Sigmoid colon (tissue), 6 donors: ENCODE measurements at regions not wholly inside any gene's neighbourhood (a gene's known extent, or its start where the extent isn't known, plus 50 kb on each side); places are given as distances from the start of the nearest gene placed in this dataset.

ENCODE experiments used
- DNase-seq: peaks from one replicate; pipeline ENCODE4 v3.0.0-alpha.2; 2019
- H3K27ac ChIP-seq, 4 donors: fragments of 200-600 bp; sonication (generic); one replicate each; pipeline ENCODE4 v1.5.1; 2016 to 2019; ENCODE audit warnings: mild to moderate bottlenecking in 1 of 4
- H3K27me3 ChIP-seq, 3 donors: fragments of 200-600 bp; sonication (generic); one replicate each; pipeline ENCODE4 v1.5.1; 2019; ENCODE audit warnings: mild to moderate bottlenecking in 1 of 3
- H3K36me3 ChIP-seq, 4 donors: fragments of 200-600 bp; sonication (generic); one replicate each; pipeline ENCODE4 v1.5.1; 2016 to 2019
- H3K4me1 ChIP-seq, 4 donors: fragments of 200-600 bp; sonication (generic); one replicate each; pipeline ENCODE4 v1.5.1; 2017 to 2019
- H3K4me3 ChIP-seq, 4 donors: fragments of 200-600 bp; sonication (generic); one replicate each; pipeline ENCODE4 v1.5.1; 2017 to 2019; ENCODE audit warnings: mild to moderate bottlenecking in 2 of 4, moderate library complexity in 1 of 4
- H3K9me3 ChIP-seq, 4 donors: fragments of 200-600 bp in 3 of 4; sonication (generic) in 3 of 4; one replicate each; pipeline versions ENCODE4 v1.5.1 to v1.6.1; 2013 to 2019
- EP300 ChIP-seq, 4 donors: sonication (generic); formaldehyde crosslinking; IDR thresholded peaks; one replicate each; pipeline ENCODE4 v1.6.1; 2017; ENCODE audit warnings: antibody characterized with exemption in 4 of 4
- POLR2A ChIP-seq, 2 donors: fragments of 450-650 bp; IDR thresholded peaks; one replicate each; pipeline ENCODE4 v1.6.1; 2016; ENCODE audit warnings: antibody characterized with exemption in 2 of 2, mild to moderate bottlenecking in 2 of 2, moderate library complexity in 2 of 2
- POLR2AphosphoS5 ChIP-seq, 4 donors: sonication (generic); formaldehyde crosslinking; IDR thresholded peaks; one replicate each; pipeline ENCODE4 v1.6.1; 2017; ENCODE audit warnings: antibody characterized with exemption in 4 of 4
- WGBS, 2 donors: extraction: QIAGEN DNeasy Blood & Tissue Kit; methylation state at CpG; one replicate each; pipeline ENCODE4 v1.1.7; 2013; 5-methylcytosine and 5-hydroxymethylcytosine counted together
- intact Hi-C: fragments of 100-400 bp; cut with DNase I; formaldehyde crosslinking; loops from one replicate; pipeline ENCODE4 v1.15.1; 2023
- TF ChIP-seq, protein P1 (sequence below), 4 experiments: fragments of 450-650 bp in 3 of 4; fragments of 200-600 bp in 1 of 4; IDR thresholded peaks; one replicate each; pipeline ENCODE4 v1.5.1; 2016 to 2019; ENCODE audit warnings: antibody characterized with exemption in 4 of 4, mild to moderate bottlenecking in 3 of 4, moderate library complexity in 2 of 4
- donor health status: healthy with polysubstance abuse.
- donor health status: healthy.

GRCh38 chr20:6439737-6440442 lies 317.1 kb upstream of the FERMT1 start:
- no peak overlapping the region for H3K27ac ChIP-seq
- no peak for DNase-seq
- H3K4me1 ChIP-seq = no peaks in the 10 kb centered on the region
- H3K27me3 ChIP-seq = no peaks in the 10 kb centered on the region
- TF ChIP-seq POLR2AphosphoS5 (IDR thresholded peaks at IDR 0.05) (no peak), POLR2A (IDR thresholded peaks at IDR 0.05) (no peak), EP300 (IDR thresholded peaks at IDR 0.05) (no peak)
- TF ChIP-seq, protein P1, sequence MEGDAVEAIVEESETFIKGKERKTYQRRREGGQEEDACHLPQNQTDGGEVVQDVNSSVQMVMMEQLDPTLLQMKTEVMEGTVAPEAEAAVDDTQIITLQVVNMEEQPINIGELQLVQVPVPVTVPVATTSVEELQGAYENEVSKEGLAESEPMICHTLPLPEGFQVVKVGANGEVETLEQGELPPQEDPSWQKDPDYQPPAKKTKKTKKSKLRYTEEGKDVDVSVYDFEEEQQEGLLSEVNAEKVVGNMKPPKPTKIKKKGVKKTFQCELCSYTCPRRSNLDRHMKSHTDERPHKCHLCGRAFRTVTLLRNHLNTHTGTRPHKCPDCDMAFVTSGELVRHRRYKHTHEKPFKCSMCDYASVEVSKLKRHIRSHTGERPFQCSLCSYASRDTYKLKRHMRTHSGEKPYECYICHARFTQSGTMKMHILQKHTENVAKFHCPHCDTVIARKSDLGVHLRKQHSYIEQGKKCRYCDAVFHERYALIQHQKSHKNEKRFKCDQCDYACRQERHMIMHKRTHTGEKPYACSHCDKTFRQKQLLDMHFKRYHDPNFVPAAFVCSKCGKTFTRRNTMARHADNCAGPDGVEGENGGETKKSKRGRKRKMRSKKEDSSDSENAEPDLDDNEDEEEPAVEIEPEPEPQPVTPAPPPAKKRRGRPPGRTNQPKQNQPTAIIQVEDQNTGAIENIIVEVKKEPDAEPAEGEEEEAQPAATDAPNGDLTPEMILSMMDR (IDR thresholded peaks at IDR 0.05) = no peak
- H3K9me3 ChIP-seq = no peaks in the 10 kb centered on the region
- no peaks in the 10 kb centered on the region for H3K36me3 ChIP-seq
- intact Hi-C loops = no loop called here
- H3K4me3 ChIP-seq = no peak overlapping the region
- 73% methylated on average over 3 of the region's 3 CpGs for WGBS, 2 donors

DNA sequence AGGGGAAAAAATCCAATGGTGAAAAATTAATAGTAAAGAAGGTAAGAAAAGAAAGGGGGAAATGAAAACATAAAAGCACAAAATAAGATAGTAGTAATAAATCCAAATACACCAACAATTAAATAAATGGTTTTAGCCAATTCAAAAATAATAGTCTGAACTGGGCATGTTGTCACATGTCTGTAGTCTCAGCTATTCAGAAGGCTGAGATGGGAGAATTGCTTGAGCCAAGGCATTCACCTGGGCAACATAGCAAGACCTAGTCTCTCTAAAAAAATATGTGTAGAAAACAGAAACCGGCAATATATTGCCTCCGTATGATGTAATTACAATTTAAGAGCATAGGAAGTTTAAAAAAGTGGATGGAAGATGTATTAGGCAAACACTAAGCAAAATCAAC lies 311.3 kb upstream of the FERMT1 start:
- no peaks in the 10 kb centered on the region for H3K36me3 ChIP-seq
- H3K4me1 ChIP-seq = no peaks in the 10 kb centered on the region
- intact Hi-C loops = no loop called here
- WGBS, 2 donors = 69 to 71% methylated on average over 2 of the region's 2 CpGs
- no peaks in the 10 kb centered on the region for H3K9me3 ChIP-seq
- H3K4me3 ChIP-seq = no peak overlapping the region
- TF ChIP-seq POLR2AphosphoS5 (IDR thresholded peaks at IDR 0.05) = no peak
- TF ChIP-seq EP300 (IDR thresholded peaks at IDR 0.05) = no peak
- TF ChIP-seq, protein P1 (IDR thresholded peaks at IDR 0.05) = no peak
- TF ChIP-seq POLR2A (IDR thresholded peaks at IDR 0.05) = no peak
- no peaks in the 10 kb centered on the region for H3K27me3 ChIP-seq
- no peak for DNase-seq
- no peak overlapping the region for H3K27ac ChIP-seq

DNA sequence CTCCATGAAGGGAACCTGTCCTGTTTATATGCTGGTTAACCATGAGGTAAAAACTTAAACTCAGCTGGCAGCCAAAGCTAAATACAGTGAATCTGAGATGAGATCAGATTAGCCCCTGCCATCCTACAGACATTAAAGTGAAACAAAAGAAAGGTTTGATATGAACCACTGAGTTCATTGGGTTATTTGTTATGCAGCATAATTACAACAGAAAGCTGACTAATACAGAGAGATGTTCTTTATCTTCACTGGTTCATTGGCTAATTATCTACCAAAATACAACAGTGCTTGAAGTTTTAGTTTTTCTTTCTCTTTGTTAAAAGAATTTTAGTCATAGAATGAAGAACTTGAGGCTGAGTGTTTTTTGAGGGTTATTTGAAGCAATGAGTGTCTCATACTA lies 307.6 kb upstream of the FERMT1 start:
- TF ChIP-seq EP300 (IDR thresholded peaks at IDR 0.05) (no peak), POLR2A (IDR thresholded peaks at IDR 0.05) (no peak)
- TF ChIP-seq, protein P1 (IDR thresholded peaks at IDR 0.05) = no peak
- H3K27me3 ChIP-seq = no peaks in the 10 kb centered on the region
- H3K36me3 ChIP-seq = no peaks in the 10 kb centered on the region
- H3K27ac ChIP-seq = no peak overlapping the region
- intact Hi-C loops = no loop called here
- H3K4me1 ChIP-seq = no peaks in the 10 kb centered on the region
- H3K4me3 ChIP-seq = no peak overlapping the region
- no peak for DNase-seq
- H3K9me3 ChIP-seq = no peaks in the 10 kb centered on the region

DNA sequence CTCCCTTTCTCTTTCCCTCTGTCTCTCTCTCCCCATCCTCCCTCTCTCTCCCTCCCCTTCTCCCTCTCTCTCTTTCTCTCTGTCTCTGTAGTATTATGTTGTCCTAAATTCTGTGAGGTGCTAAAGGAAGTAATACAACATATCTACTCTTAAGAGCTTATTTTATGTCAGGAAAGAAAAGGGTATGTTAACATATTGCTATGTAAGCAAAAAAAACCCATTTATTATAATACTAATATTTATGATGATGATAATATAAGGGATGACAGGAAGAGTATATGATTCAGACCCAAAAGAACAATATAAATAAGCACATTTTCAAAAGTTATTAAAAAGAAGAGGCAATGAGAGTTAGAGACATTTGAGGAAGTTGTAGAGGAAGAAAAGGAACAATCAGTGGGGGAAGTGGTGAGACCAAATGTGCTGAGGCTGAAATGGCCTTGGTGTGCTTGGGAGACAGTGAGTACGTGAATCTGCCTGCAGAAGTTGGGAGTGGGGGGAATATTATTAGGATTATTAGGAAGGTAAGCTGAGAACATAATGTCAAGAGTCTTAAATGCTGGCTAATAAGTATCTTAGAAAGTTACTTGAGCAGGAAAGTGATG lies 303.6 kb upstream of the FERMT1 start:
- TF ChIP-seq EP300 (IDR thresholded peaks at IDR 0.05) (no peak), POLR2A (IDR thresholded peaks at IDR 0.05) (no peak), POLR2AphosphoS5 (IDR thresholded peaks at IDR 0.05) (no peak)
- TF ChIP-seq, protein P1 (IDR thresholded peaks at IDR 0.05) = no peak
- intact Hi-C loops = no loop called here
- no peaks in the 10 kb centered on the region for H3K9me3 ChIP-seq
- DNase-seq = no peak
- H3K27ac ChIP-seq = no peak overlapping the region
- H3K4me1 ChIP-seq = no peaks in the 10 kb centered on the region
- no peaks in the 10 kb centered on the region for H3K27me3 ChIP-seq
- WGBS, 2 donors = 46 to 68% methylated on average over 1 of the region's 1 CpG
- H3K36me3 ChIP-seq = no peaks in the 10 kb centered on the region
- no peak overlapping the region for H3K4me3 ChIP-seq
